ENCODE measurements at regions not wholly inside any gene's neighbourhood (a gene's known extent, or its start where the extent isn't known, plus 50 kb on each side); places are given as distances from the start of the nearest gene placed in this dataset.

DNA sequence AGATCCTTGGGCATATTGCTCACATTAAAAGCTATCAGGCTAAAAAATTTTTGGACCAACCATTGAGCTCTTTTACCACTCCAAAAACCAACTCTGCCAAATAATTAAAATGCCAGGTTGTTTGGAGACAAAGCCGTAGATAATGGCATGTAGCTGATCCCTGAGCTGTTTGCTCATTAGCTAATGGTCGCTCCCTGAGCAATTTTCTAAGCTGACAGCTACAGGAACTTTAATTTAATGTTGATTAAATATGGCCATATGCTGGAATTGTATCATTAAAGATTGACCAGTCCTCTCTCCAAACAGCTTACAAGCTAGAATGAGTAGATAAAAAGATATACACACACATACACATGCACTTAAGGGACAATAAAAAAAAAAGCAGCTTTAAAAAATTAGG lies 216.2 kb upstream of the ARHGAP20 start:
- no peak overlapping the region for H3K18ac ChIP-seq (ENCODE audit: insufficient read length, low read depth, low read length)
- no peak overlapping the region for H3K9ac ChIP-seq (ENCODE audit: extremely low read depth, insufficient read length, low read length)
- no peak overlapping the region for H3K56ac ChIP-seq (ENCODE audit: insufficient read length, low read depth, low read length)
- no peak overlapping the region for H4K8ac ChIP-seq (replicated peaks; ENCODE audit: insufficient read length, low read depth, low read length)
- H2AK5ac ChIP-seq (ENCODE audit: insufficient read length, low read length), result no peak overlapping the region
- no peaks in the 10 kb centered on the region for H3K4me1 ChIP-seq (ENCODE audit: insufficient read depth, low read length)
- H4K91ac ChIP-seq (ENCODE audit: insufficient read length, low read depth, low read length), result no peak overlapping the region
- H3K36me3 Mint-ChIP-seq (ENCODE audit: insufficient read depth in 1 of 3, low read depth in 3 of 3), result no peaks in the 10 kb centered on the region
- H2BK120ac ChIP-seq (ENCODE audit: low read depth, low read length, poor library complexity, severe bottlenecking), result no peak overlapping the region
- no peak overlapping the region for H2AFZ ChIP-seq (ENCODE audit: low read length)
- no peak overlapping the region for H3K23ac ChIP-seq (ENCODE audit: insufficient read length, low read depth, low read length)
- H3K9me3 Mint-ChIP-seq, result peaks cover 0 to 6% of the 10 kb centered on the region in 2 experiments; a peak in 2 of 5 replicates
- H3K23me2 ChIP-seq (ENCODE audit: insufficient read length, low read depth, low read length, poor library complexity, severe bottlenecking), result no peaks in the 10 kb centered on the region
- no peak overlapping the region for H3K27ac Mint-ChIP-seq
- H2BK20ac ChIP-seq (ENCODE audit: low read depth, low read length, poor library complexity, severe bottlenecking), result no peak overlapping the region
- DNase-seq, result no peak
- no peak overlapping the region for H3K27ac ChIP-seq (ENCODE audit: insufficient read length, low read depth, low read length)
- H3K79me1 ChIP-seq (ENCODE audit: insufficient read depth, low read depth, low read length, poor library complexity, severe bottlenecking), result no peaks in the 10 kb centered on the region
- H2BK15ac ChIP-seq (ENCODE audit: low read depth, low read length), result no peak overlapping the region
- H2BK12ac ChIP-seq (ENCODE audit: insufficient read length, low read depth, low read length), result no peak overlapping the region
- no peak overlapping the region for H2BK5ac ChIP-seq (ENCODE audit: insufficient read length, low read length)
- no peak overlapping the region for H3T11ph ChIP-seq (ENCODE audit: low read length)
- no peak overlapping the region for H3K4me3 Mint-ChIP-seq
- no peaks in the 10 kb centered on the region for H3K4me1 Mint-ChIP-seq
- H4K20me1 ChIP-seq (ENCODE audit: control insufficient read depth, insufficient read depth, insufficient read length), result no peaks in the 10 kb centered on the region
- H4K5ac ChIP-seq (ENCODE audit: insufficient read length, low read depth, low read length), result no peak overlapping the region
- WGBS (ENCODE audit: extremely low coverage, insufficient read length, low lambda C conversion rate), result no CpG with 5 or more reads among the region's 2 CpGs
- no peaks in the 10 kb centered on the region for H3K27me3 ChIP-seq (ENCODE audit: insufficient read depth, low read length)
- TF ChIP-seq, protein P1, sequence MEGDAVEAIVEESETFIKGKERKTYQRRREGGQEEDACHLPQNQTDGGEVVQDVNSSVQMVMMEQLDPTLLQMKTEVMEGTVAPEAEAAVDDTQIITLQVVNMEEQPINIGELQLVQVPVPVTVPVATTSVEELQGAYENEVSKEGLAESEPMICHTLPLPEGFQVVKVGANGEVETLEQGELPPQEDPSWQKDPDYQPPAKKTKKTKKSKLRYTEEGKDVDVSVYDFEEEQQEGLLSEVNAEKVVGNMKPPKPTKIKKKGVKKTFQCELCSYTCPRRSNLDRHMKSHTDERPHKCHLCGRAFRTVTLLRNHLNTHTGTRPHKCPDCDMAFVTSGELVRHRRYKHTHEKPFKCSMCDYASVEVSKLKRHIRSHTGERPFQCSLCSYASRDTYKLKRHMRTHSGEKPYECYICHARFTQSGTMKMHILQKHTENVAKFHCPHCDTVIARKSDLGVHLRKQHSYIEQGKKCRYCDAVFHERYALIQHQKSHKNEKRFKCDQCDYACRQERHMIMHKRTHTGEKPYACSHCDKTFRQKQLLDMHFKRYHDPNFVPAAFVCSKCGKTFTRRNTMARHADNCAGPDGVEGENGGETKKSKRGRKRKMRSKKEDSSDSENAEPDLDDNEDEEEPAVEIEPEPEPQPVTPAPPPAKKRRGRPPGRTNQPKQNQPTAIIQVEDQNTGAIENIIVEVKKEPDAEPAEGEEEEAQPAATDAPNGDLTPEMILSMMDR (conservative IDR thresholded peaks at IDR 0.05), result no peak
- H3K79me2 ChIP-seq (ENCODE audit: insufficient read depth, low read length), result no peaks in the 10 kb centered on the region; the same call in 1 of the 2 replicates
- H3K4me2 ChIP-seq (ENCODE audit: insufficient read depth, insufficient read length, low read length), result no peak overlapping the region
- H3K27me3 Mint-ChIP-seq (ENCODE audit: low read depth), result no peaks in the 10 kb centered on the region
- no peaks in the 10 kb centered on the region for H3K9me3 ChIP-seq (ENCODE audit: control insufficient read depth, low read depth, low read length)
- H3K4ac ChIP-seq (ENCODE audit: low read depth, low read length), result no peak overlapping the region
- H3K14ac ChIP-seq (ENCODE audit: insufficient read depth, low read length), result no peak overlapping the region
